Activated B cell treated with CpG ODN at 0.5 μM for 24 hours (primary cell): ENCODE measurements at regions not wholly inside any gene's neighbourhood (a gene's known extent, or its start where the extent isn't known, plus 50 kb on each side); places are given as distances from the start of the nearest gene placed in this dataset.

Experiments used
- ATAC-seq: fragments of 200-7000 bp; cut with Tn5 transposase; one replicate; pipeline ENCODE4 v1.10.0; 2021; ENCODE audit warnings: low read depth, mild to moderate bottlenecking, moderate library complexity
- CTCF ChIA-PET: fragments of 350-600 bp; sonication (Branson Sonifier 250); formaldehyde crosslinking; loops from one replicate; lab custom pipeline; 2021; ENCODE audit warnings: antibody characterized with exemption; lab: Charles Lee
- POLR2A ChIA-PET: fragments of 350-600 bp; sonication (Branson Sonifier 250); formaldehyde crosslinking; loops from one replicate; lab custom pipeline; 2021; ENCODE audit warnings: antibody characterized with exemption; lab: Charles Lee
- DNase-seq: peaks from one replicate; pipeline ENCODE4 v3.0.0; 2022
- H3K27ac Mint-ChIP-seq: one replicate; pipeline ENCODE4 v1.8.0; 2020; ENCODE audit warnings: mixed read lengths
- H3K27me3 Mint-ChIP-seq: one replicate; pipeline ENCODE4 v1.8.0; 2021; ENCODE audit warnings: mixed read lengths
- H3K36me3 Mint-ChIP-seq: one replicate; pipeline ENCODE4 v1.8.0; 2021; ENCODE audit warnings: low read depth, mixed read lengths
- H3K4me1 Mint-ChIP-seq: one replicate; pipeline ENCODE4 v1.8.0; 2021; ENCODE audit warnings: mixed read lengths
- H3K4me3 Mint-ChIP-seq: one replicate; pipeline ENCODE4 v1.8.0; 2020; ENCODE audit warnings: mild to moderate bottlenecking, mixed read lengths
- H3K9me3 Mint-ChIP-seq: one replicate; pipeline ENCODE4 v1.8.0; 2020; ENCODE audit warnings: mixed read lengths
- CTCF ChIP-seq: fragments of 200-600 bp; IDR thresholded peaks from one replicate; pipeline ENCODE4 v1.8.0; 2022; ENCODE audit warnings: antibody characterized with exemption, mild to moderate bottlenecking
- intact Hi-C: fragments of 100-400 bp; cut with micrococcal nuclease; formaldehyde crosslinking; loops from one replicate; pipeline ENCODE4 v1.15.1; 2024

GRCh38 chr10:61225939-61226338 lies 227.2 kb downstream of the TMEM26 start:
- H3K9me3 Mint-ChIP-seq: peaks cover 13% of the 10 kb centered on the region
- no peak overlapping the region for H3K4me3 Mint-ChIP-seq
- CTCF ChIA-PET: no interaction called here
- intact Hi-C loops: no loop called here
- no peak for TF ChIP-seq CTCF
- no peaks in the 10 kb centered on the region for H3K4me1 Mint-ChIP-seq
- ATAC-seq: no peak
- peaks cover 5% of the 10 kb centered on the region for H3K27me3 Mint-ChIP-seq
- POLR2A ChIA-PET: no interaction called here
- peaks cover 2% of the 10 kb centered on the region for H3K36me3 Mint-ChIP-seq
- DNase-seq: no peak
- H3K27ac Mint-ChIP-seq: no peak overlapping the region

GRCh38 chr10:61223576-61223975 lies 229.6 kb downstream of the TMEM26 start:
- ChIA-PET CTCF (no interaction called here), POLR2A (no interaction called here)
- Mint-ChIP-seq H3K27me3 (peaks cover 10% of the 10 kb centered on the region), H3K4me1 (no peaks in the 10 kb centered on the region), H3K36me3 (peaks cover 2% of the 10 kb centered on the region), H3K4me3 (no peak overlapping the region), H3K9me3 (peaks cover 13% of the 10 kb centered on the region), H3K27ac (no peak overlapping the region)
- intact Hi-C loops: no loop called here
- DNase-seq: no peak
- no peak for ATAC-seq
- TF ChIP-seq CTCF: no peak

- Mint-ChIP-seq H3K36me3 (no peaks in the 10 kb centered on the region), H3K4me3 (no peak overlapping the region), H3K4me1 (no peaks in the 10 kb centered on the region), H3K27ac (no peak overlapping the region), H3K9me3 (peaks cover 4% of the 10 kb centered on the region), H3K27me3 (peaks cover 13% of the 10 kb centered on the region)
- ChIA-PET CTCF (no interaction called here), POLR2A (no interaction called here)
- no peak for TF ChIP-seq CTCF
- ATAC-seq: no peak
- intact Hi-C loops: no loop called here
- no peak for DNase-seq
These were observed 233.5 kb downstream of the TMEM26 start for GRCh38 chr10:61219696-61220095.

GRCh38 chr10:61217851-61218565 lies 235.2 kb downstream of the TMEM26 start:
- peaks cover 16% of the 10 kb centered on the region for H3K27me3 Mint-ChIP-seq
- no peak for TF ChIP-seq CTCF
- DNase-seq: no peak
- intact Hi-C loops: no loop called here
- no peak overlapping the region for H3K27ac Mint-ChIP-seq
- H3K9me3 Mint-ChIP-seq: no peaks in the 10 kb centered on the region
- ChIA-PET POLR2A (no interaction called here), CTCF (no interaction called here)
- no peak overlapping the region for H3K4me3 Mint-ChIP-seq
- ATAC-seq: no peak
- H3K36me3 Mint-ChIP-seq: no peaks in the 10 kb centered on the region
- H3K4me1 Mint-ChIP-seq: no peaks in the 10 kb centered on the region

GRCh38 chr10:61215246-61215645 lies 237.9 kb downstream of the TMEM26 start:
- H3K27me3 Mint-ChIP-seq: peaks cover 12% of the 10 kb centered on the region
- CTCF ChIA-PET: no interaction called here
- no peak overlapping the region for H3K27ac Mint-ChIP-seq

More at GRCh38 chr10:61215246-61215645, 237.9 kb downstream of the TMEM26 start:
- H3K36me3 Mint-ChIP-seq: no peaks in the 10 kb centered on the region
- no peak for ATAC-seq
- no peaks in the 10 kb centered on the region for H3K4me1 Mint-ChIP-seq
- no peaks in the 10 kb centered on the region for H3K9me3 Mint-ChIP-seq
- intact Hi-C loops: no loop called here
- H3K4me3 Mint-ChIP-seq: no peak overlapping the region
- no peak for DNase-seq
- no peak for TF ChIP-seq CTCF
- POLR2A ChIA-PET: no interaction called here
